IMR-90 (cell line): ENCODE measurements at regions not wholly inside any gene's neighbourhood (a gene's known extent, or its start where the extent isn't known, plus 50 kb on each side); places are given as distances from the start of the nearest gene placed in this dataset.
A peak's percentile ranks its signal among the peaks of the same experiment; 100 is the strongest.

Source experiments
- ATAC-seq: fragments of 200-7000 bp; cut with Tn5 transposase; 2 replicates; pipeline ENCODE4 v1.9.1; 2020; ENCODE audit warnings: low read depth, mild to moderate bottlenecking, moderate library complexity
- BruUV-seq: library from RNA; stranded (reverse); fragments of 400-500 nt; replicated peaks from 2 replicates; lab custom pipeline; 2021; lab: Mats Ljungman, UMichigan
- CTCF ChIA-PET: fragments of 300-600 bp; formaldehyde crosslinking; extraction: SDS; loops from one replicate; lab custom pipeline; 2021; ENCODE audit warnings: antibody characterized with exemption; lab: Yijun Ruan, JAX
- POLR2A ChIA-PET: fragments of 300-600 bp; sonication (Branson Sonifier 250); formaldehyde crosslinking; loops from one replicate; lab custom pipeline; 2022; ENCODE audit warnings: antibody characterized with exemption; ENCODE audit not compliant: unreplicated experiment; lab: Charles Lee
- DNase-seq: peaks from one replicate; pipeline ENCODE4 v3.0.0; 2013
- H2AFZ ChIP-seq: replicated peaks from 2 replicates; pipeline ENCODE3; 2013; ENCODE audit warnings: low read length, mild to moderate bottlenecking; ENCODE audit not compliant: poor library complexity
- H2AK5ac ChIP-seq: 2 replicates; pipeline ENCODE4 v1.6.1; 2013; ENCODE audit warnings: low read depth, low read length, inconsistent platforms
- H2AK9ac ChIP-seq: replicated peaks from 2 replicates; pipeline ENCODE3; 2013; ENCODE audit warnings: mild to moderate bottlenecking, low read depth, low read length, moderate library complexity; ENCODE audit not compliant: poor library complexity
- H2BK120ac ChIP-seq: 2 replicates; pipeline ENCODE4 v1.6.1; 2013; ENCODE audit warnings: low read depth, low read length, inconsistent platforms
- H2BK15ac ChIP-seq: 3 replicates; pipeline ENCODE4 v1.6.1; 2013; ENCODE audit warnings: low read depth, low read length, inconsistent platforms
- H2BK20ac ChIP-seq: 2 replicates; pipeline ENCODE4 v1.6.1; 2013; ENCODE audit warnings: low read depth, mild to moderate bottlenecking, inconsistent platforms, low read length, moderate library complexity
- H2BK5ac ChIP-seq: 2 replicates; pipeline ENCODE4 v1.6.1; 2013; ENCODE audit warnings: mild to moderate bottlenecking, low read depth, low read length, inconsistent platforms; ENCODE audit not compliant: poor library complexity, severe bottlenecking
- H3K14ac ChIP-seq: replicated peaks from 2 replicates; pipeline ENCODE4 v1.6.1; 2013; ENCODE audit warnings: low read depth, low read length, inconsistent platforms
- H3K18ac ChIP-seq: 2 replicates; pipeline ENCODE4 v1.6.1; 2013; ENCODE audit warnings: low read depth, low read length, control low read depth
- H3K23ac ChIP-seq: 2 replicates; pipeline ENCODE4 v1.6.1; 2013; ENCODE audit warnings: low read depth, low read length, inconsistent platforms
- H3K27ac ChIP-seq: 2 replicates; pipeline ENCODE4 v1.5.1; 2013; ENCODE audit warnings: mild to moderate bottlenecking, control low read depth, low read length; ENCODE audit not compliant: insufficient read depth
- H3K27me3 ChIP-seq: 2 replicates; pipeline ENCODE4 v1.6.1; 2013; ENCODE audit warnings: low read length; ENCODE audit not compliant: control insufficient read depth, insufficient read depth
- H3K36me3 ChIP-seq: 2 replicates; pipeline ENCODE4 v1.6.1; 2013; ENCODE audit warnings: low read length, mixed read lengths; ENCODE audit not compliant: control insufficient read depth, insufficient read depth
- H3K4ac ChIP-seq: 2 replicates; pipeline ENCODE4 v1.6.1; 2013; ENCODE audit warnings: low read depth, low read length, inconsistent platforms
- H3K4me1 ChIP-seq: 2 replicates; pipeline ENCODE4 v1.6.1; 2013; ENCODE audit warnings: low read length, mixed read lengths; ENCODE audit not compliant: control insufficient read depth, insufficient read depth
- H3K4me2 ChIP-seq: 2 replicates; pipeline ENCODE4 v1.6.1; 2013; ENCODE audit warnings: low read depth, mild to moderate bottlenecking, control low read depth, low read length, moderate library complexity
- H3K4me3 ChIP-seq: 2 replicates; pipeline ENCODE4 v1.5.1; 2013; ENCODE audit warnings: low read depth, mild to moderate bottlenecking, control low read depth, low read length, moderate library complexity; ENCODE audit not compliant: insufficient read depth
- H3K56ac ChIP-seq: 2 replicates; pipeline ENCODE4 v1.6.1; 2013; ENCODE audit warnings: low read length, inconsistent platforms; ENCODE audit not compliant: insufficient read depth; ENCODE audit errors: extremely low read depth
- H3K79me1 ChIP-seq, 2 experiments: 2 replicates each; pipeline ENCODE4 v1.6.1; 2013; ENCODE audit warnings: low read length in 2 of 2, inconsistent platforms in 1 of 2, low read depth in 1 of 2
- H3K9ac ChIP-seq: 2 replicates; pipeline ENCODE4 v1.6.1; 2013; ENCODE audit warnings: low read depth, low read length, control low read depth
- H3K9me1 ChIP-seq: 2 replicates; pipeline ENCODE4 v1.6.1; 2013; ENCODE audit warnings: low read length, inconsistent platforms; ENCODE audit not compliant: insufficient read depth
- H3K9me3 ChIP-seq: 2 replicates; pipeline ENCODE4 v1.6.1; 2013; ENCODE audit warnings: low read length; ENCODE audit not compliant: control insufficient read depth, insufficient read depth
- H4K20me1 ChIP-seq: 2 replicates; pipeline ENCODE4 v1.6.1; 2013; ENCODE audit warnings: low read length, inconsistent platforms; ENCODE audit not compliant: insufficient read depth
- H4K5ac ChIP-seq: 2 replicates; pipeline ENCODE4 v1.6.1; 2013; ENCODE audit warnings: mild to moderate bottlenecking, low read depth, low read length, control low read depth
- H4K8ac ChIP-seq, 2 experiments: 2 replicates each; pipeline ENCODE4 v1.6.1; 2013; ENCODE audit warnings: low read depth in 2 of 2, low read length in 2 of 2, control low read depth in 1 of 2, inconsistent platforms in 1 of 2
- H4K91ac ChIP-seq: 2 replicates; pipeline ENCODE4 v1.6.1; 2013; ENCODE audit warnings: low read depth, low read length, inconsistent platforms; ENCODE audit not compliant: insufficient read depth
- BHLHE40 ChIP-seq: fragments of 150-350 bp; IDR thresholded peaks from 2 replicates; pipeline ENCODE4 v1.6.1; 2016; ENCODE audit warnings: mild to moderate bottlenecking, low read depth, low read length
- CEBPB ChIP-seq: IDR thresholded peaks from 2 replicates; pipeline ENCODE4 v1.6.1; 2012; ENCODE audit warnings: low read depth, low read length, improper control_type of control experiment
- CHD1 ChIP-seq: IDR thresholded peaks from 2 replicates; pipeline ENCODE4 v1.6.1; 2012; ENCODE audit warnings: low read depth, low read length, improper control_type of control experiment
- CTCF ChIP-seq: conservative IDR thresholded peaks from 2 replicates; pipeline ENCODE4 v1.5.1; 2012; ENCODE audit warnings: mild to moderate bottlenecking, low read depth, low read length, improper control_type of control experiment
- MAFK ChIP-seq: IDR thresholded peaks from 2 replicates; pipeline ENCODE4 v1.6.1; 2012; ENCODE audit warnings: low read depth, low read length, improper control_type of control experiment
- MAZ ChIP-seq: IDR thresholded peaks from 2 replicates; pipeline ENCODE4 v1.6.1; 2012; ENCODE audit warnings: low read depth, mild to moderate bottlenecking, low read length, improper control_type of control experiment, moderate library complexity, borderline replicate concordance
- MXI1 ChIP-seq: IDR thresholded peaks from 2 replicates; pipeline ENCODE4 v1.6.1; 2012; ENCODE audit warnings: low read depth, mild to moderate bottlenecking, low read length, moderate library complexity, borderline replicate concordance
- POLR2A ChIP-seq: IDR thresholded peaks from 2 replicates; pipeline ENCODE4 v1.6.1; 2012; ENCODE audit warnings: mild to moderate bottlenecking, low read depth, low read length
- RAD21 ChIP-seq: IDR thresholded peaks from 2 replicates; pipeline ENCODE4 v1.6.1; 2012; ENCODE audit warnings: low read length, improper control_type of control experiment
- RCOR1 ChIP-seq: IDR thresholded peaks from 2 replicates; pipeline ENCODE4 v1.6.1; 2012; ENCODE audit warnings: mild to moderate bottlenecking, low read length, improper control_type of control experiment; ENCODE audit not compliant: insufficient replicate concordance
- RFX5 ChIP-seq: IDR thresholded peaks from 2 replicates; pipeline ENCODE4 v1.8.0; 2012; ENCODE audit warnings: low read depth, mild to moderate bottlenecking, low read length, moderate library complexity
- SMC3 ChIP-seq: fragments of 150-350 bp; IDR thresholded peaks from 2 replicates; pipeline ENCODE4 v1.6.1; 2016; ENCODE audit warnings: low read depth, mild to moderate bottlenecking, antibody characterized with exemption, low read length, moderate library complexity
- WGBS, 2 experiments: methylation state at CpG; one replicate each; pipeline versions ENCODE4 v1.1.5 to v1.1.7; 2013; ENCODE audit warnings: missing lambda C conversion rate in 2 of 2; ENCODE audit not compliant: insufficient read length in 1 of 2; ENCODE audit errors: extremely low coverage in 2 of 2; 5-methylcytosine and 5-hydroxymethylcytosine counted together
- dilution Hi-C: fragments of 300-500 bp; cut with HindIII; formaldehyde crosslinking; loops from one replicate; pipeline ENCODE4 v1.14.3; 2018; ENCODE audit warnings: low sequenced_read_pairs; ENCODE audit not compliant: unreplicated experiment
- in situ Hi-C: fragments of 300-500 bp; cut with MboI; formaldehyde crosslinking; loops from 3 replicates; pipeline ENCODE4 v1.14.3; 2019; ENCODE audit warnings: low sequenced_read_pairs, inconsistent platforms, mixed read lengths
- intact Hi-C: fragments of 100-400 bp; cut with micrococcal nuclease; formaldehyde crosslinking; loops from 2 replicates; pipeline ENCODE4 v1.10.0; 2022
- TF ChIP-seq, protein P1 (sequence below): fragments of 150-350 bp; IDR thresholded peaks from 2 replicates; pipeline ENCODE4 v1.6.1; 2016; ENCODE audit warnings: low read depth, mild to moderate bottlenecking, low read length, moderate library complexity, borderline replicate concordance
- TF ChIP-seq, protein P2 (sequence below): fragments of 150-350 bp; IDR thresholded peaks from 2 replicates; pipeline ENCODE4 v1.6.1; 2017; ENCODE audit warnings: mild to moderate bottlenecking, antibody characterized with exemption, low read length, low read depth

DNA sequence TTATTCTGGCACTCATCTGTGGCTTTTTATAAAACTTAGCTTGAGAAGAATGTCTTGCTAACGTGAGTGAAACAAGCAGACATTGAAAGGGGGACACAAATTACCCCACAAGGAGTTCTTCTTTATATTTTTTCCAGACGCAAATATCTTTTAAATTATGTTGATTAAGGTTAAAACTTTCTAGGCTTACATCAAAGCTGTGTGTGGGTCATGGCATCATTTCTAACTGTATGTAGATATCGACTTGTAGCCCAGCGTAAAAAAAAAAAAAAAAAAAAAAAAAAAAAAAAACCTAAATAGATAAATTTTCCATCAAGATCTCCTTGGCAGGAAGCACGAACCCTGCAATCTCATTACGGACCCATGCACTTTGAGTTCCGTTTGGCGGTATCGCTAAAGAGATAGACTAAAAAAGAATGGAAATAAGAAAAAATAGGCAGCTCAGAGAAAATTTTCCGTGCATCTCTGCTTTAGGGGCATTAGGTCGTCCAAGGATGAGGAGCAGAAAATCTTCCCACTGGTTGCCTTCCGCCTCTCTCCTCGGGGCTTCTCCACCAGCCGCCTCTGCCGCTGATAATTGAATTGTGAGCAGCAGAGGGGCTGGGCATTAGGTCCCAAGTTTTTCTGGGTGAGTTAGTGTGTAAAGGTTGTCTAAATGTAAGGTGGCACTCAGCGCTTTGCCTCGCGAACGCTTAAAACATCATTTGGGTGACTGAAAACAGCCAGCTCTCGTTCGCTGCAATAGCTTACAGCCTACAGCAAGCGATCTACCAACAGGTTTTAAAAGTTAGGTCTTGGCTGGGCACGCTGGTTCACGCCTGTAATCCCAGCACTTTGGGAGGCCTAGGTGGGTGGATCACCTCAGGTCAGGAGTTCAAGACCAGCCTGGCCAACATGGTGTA, 194.0 kb downstream of the TRIM27 start:
- DNase-seq (no peak), ATAC-seq (no peak)
- peak overlapping the region; percentile 56 for H2AFZ ChIP-seq
- in situ Hi-C loops (no loop called here), intact Hi-C loops (loop anchor here (1.0 kb wide), 2 partner anchors 109 to 253 kb away; no protein-coding TSS in a partner anchor), dilution Hi-C loops (no loop called here)
- H2BK120ac ChIP-seq = no peak overlapping the region
- H3K27ac ChIP-seq = no peak overlapping the region
- peak overlapping the region; percentile 73 for H3K4me2 ChIP-seq
- CTCF ChIA-PET = interaction anchor here (0.6 kb wide), 1 partner anchor 275 kb away, joined by 3 read pairs; no protein-coding TSS in a partner anchor
- no peak overlapping the region for H2BK20ac ChIP-seq
- H2BK15ac ChIP-seq = no peak overlapping the region
- H3K14ac ChIP-seq = no peak overlapping the region
- H3K4me3 ChIP-seq = 0 out of 2 replicates have a peak overlapping the region, but pooled peaks have one; percentile 9
- POLR2A ChIA-PET = no interaction called here
- H3K9me1 ChIP-seq = no peaks in the 10 kb centered on the region
- 3% methylated on average over 5 of the region's 24 CpGs; no CpG with 5 or more reads in 1 of the 2 experiments for WGBS, 2 experiments
- no TSS peak for BruUV-seq
- no peaks in the 10 kb centered on the region for H3K79me1 ChIP-seq
- no peak overlapping the region for H3K56ac ChIP-seq
- no peak overlapping the region for H3K4ac ChIP-seq
- H3K23ac ChIP-seq = no peak overlapping the region
- H4K91ac ChIP-seq = no peak overlapping the region
- H4K20me1 ChIP-seq = no peaks in the 10 kb centered on the region
- H4K5ac ChIP-seq = no peak overlapping the region
- H3K4me1 ChIP-seq = no peaks in the 10 kb centered on the region
- H3K9ac ChIP-seq = no peak overlapping the region
- no peak overlapping the region for H4K8ac ChIP-seq
- H3K18ac ChIP-seq = no peak overlapping the region
- H3K9me3 ChIP-seq = no peaks in the 10 kb centered on the region
- H2AK9ac ChIP-seq = no peak overlapping the region
- no peak overlapping the region for H2AK5ac ChIP-seq
- no peak overlapping the region for H2BK5ac ChIP-seq
- H3K36me3 ChIP-seq = no peaks in the 10 kb centered on the region
- H3K27me3 ChIP-seq = peaks cover 11% of the 10 kb centered on the region
- TF ChIP-seq MXI1 = no peak
- TF ChIP-seq, protein P1, sequence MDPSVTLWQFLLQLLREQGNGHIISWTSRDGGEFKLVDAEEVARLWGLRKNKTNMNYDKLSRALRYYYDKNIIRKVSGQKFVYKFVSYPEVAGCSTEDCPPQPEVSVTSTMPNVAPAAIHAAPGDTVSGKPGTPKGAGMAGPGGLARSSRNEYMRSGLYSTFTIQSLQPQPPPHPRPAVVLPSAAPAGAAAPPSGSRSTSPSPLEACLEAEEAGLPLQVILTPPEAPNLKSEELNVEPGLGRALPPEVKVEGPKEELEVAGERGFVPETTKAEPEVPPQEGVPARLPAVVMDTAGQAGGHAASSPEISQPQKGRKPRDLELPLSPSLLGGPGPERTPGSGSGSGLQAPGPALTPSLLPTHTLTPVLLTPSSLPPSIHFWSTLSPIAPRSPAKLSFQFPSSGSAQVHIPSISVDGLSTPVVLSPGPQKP = no peak
- TF ChIP-seq RAD21 = no peak
- TF ChIP-seq POLR2A = no peak
- no peak for TF ChIP-seq CEBPB
- no peak for TF ChIP-seq MAZ
- no peak for TF ChIP-seq CHD1
- no peak for TF ChIP-seq BHLHE40
- no peak for TF ChIP-seq RFX5
- no peak for TF ChIP-seq MAFK
- TF ChIP-seq RCOR1 = no peak
- no peak for TF ChIP-seq CTCF
- TF ChIP-seq SMC3 = no peak
- TF ChIP-seq, protein P2, sequence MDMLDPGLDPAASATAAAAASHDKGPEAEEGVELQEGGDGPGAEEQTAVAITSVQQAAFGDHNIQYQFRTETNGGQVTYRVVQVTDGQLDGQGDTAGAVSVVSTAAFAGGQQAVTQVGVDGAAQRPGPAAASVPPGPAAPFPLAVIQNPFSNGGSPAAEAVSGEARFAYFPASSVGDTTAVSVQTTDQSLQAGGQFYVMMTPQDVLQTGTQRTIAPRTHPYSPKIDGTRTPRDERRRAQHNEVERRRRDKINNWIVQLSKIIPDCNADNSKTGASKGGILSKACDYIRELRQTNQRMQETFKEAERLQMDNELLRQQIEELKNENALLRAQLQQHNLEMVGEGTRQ = no peak
